ENCODE measurements at regions not wholly inside any gene's neighbourhood (a gene's known extent, or its start where the extent isn't known, plus 50 kb on each side); places are given as distances from the start of the nearest gene placed in this dataset.
"Not testable (repeated sequence)": the region's sequence is repeated elsewhere in the genome, so short reads cannot be mapped to it uniquely, and the experiment has no call there.

GRCh38 chr14:30271811-30272323 lies 287.1 kb upstream of the G2E3 start:
- DNase-seq = no peak

DNA sequence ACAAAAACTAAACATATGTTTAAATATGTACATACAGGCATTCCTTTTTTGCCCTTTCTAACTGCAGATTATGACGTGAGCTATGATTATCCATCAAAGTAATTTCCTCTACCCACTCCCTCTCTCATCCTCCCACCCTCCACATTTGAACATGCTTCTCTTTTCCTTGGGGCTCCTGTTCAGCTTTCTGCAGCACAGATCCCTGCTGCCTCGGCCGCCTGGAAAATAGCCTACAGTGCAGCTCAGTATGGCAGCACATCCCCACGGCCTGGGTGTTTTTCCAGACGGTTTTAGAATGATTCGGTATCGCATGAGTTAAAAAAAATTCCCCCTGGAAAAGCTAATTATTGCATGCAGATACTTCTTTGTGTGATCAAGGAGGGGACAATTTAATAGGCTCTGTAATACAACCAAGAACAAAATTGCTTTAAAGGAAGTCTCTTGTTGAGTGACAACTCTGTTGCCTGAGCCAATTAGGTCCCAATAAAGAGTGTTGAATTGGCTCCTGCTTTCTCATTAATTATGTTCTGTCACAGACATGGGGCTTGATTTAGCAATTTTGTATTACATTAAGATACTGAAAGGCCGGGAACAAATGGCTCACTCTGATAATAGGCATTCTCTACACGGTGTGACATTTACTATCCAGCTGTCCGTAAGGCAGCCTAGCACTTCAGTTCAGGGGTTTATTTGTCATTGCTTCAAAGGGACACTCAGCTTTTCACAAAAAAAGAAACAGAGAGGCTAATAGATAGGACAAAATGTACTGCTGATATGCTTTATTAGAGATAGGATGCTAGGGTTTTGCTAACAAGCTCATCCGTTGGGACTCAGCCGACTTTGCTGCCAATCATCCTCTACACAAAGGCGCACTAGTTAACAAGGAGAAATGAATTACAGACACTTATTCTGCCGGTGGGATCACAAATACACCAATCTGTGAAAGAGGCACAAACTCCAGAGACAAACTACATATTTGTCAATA lies 285.8 kb upstream of the G2E3 start:
- DNase-seq = no peak

GRCh38 chr14:30275604-30276003 lies 283.4 kb upstream of the G2E3 start:
- no peak for DNase-seq

DNA sequence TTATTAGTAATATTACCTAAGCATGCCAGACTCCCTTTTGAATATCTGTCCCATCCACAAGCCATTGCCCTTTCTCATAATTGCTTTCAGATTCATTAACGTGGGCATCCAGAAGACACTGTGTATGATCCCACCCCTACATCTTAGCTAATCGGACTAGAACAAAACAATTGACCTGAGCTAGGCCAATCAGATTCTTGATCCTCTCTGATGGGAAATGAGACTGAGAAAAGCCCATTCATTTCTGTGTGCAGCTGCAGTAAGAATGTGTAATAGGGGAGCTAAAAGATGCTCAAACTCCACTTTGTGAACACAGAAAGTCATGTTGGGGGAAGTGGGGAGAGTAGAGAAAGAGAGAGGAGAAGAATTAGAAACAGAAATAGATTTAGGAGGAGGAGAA lies 281.7 kb upstream of the G2E3 start:
- no peak for DNase-seq

DNA sequence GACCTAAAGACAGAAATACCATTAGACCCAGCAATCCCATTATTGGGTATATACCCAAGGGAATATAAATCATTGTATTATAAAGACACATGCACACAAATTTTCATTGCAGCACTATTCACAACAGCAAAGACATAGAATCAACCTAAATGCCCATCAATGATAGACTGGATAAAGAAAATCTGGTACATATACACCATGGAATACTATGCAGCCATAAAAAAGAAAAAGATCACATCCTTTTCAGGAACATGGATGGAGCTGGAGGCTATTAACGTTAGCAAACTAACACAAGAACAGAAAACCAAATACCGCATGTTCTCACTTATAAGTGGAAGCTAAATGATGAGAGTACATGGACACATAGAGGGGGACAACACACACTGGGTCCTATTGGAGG lies 280.1 kb upstream of the G2E3 start:
- not testable (repeated sequence) for DNase-seq

- no peak for DNase-seq
These were observed 275.0 kb upstream of the G2E3 start for GRCh38 chr14:30283822-30284446.

- DNase-seq = no peak
These were observed 274.1 kb upstream of the G2E3 start for GRCh38 chr14:30284808-30285207.

DNA sequence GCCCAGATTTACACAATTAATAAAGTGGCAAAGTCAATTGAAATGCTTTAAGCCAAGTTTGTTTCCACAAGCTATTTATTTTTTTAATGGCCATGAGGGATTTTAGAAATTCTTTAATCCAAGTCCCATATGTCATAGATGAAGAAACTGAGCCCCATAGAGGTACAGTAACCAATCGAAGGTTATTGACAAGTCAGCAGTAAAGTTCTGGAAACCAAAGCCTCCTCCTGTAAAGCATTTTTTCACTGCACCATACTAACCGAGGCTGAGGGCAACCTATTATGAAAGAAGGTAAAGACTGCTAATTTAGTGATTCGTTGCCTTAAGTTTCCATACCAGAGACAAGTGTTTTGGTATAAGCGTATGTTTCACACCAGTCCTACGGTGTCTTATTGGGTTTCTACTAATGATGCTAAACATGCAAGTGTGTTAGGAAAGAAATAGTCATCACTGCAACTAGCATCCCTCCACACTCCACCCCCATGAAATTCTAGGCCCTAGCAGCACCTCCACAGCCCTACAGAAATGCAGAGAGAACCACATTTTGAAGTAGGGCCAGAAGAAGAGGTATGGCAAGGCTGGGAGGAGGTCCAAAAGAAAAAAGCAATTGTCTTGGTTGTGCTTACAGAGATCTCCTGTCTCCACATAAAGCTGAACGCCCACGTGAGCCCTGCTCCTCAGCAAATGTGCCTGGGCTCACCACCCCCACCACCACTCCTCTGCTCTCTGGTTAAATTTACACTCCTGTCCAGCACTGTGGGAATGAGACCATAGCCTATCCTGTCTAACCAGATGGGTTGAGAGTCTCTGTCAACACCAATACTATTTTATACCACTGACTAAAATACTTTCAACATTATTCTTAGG lies 271.1 kb upstream of the G2E3 start:
- DNase-seq = no peak

GRCh38 chr14:30290001-30290400 lies 269.0 kb upstream of the G2E3 start:
- DNase-seq = no peak

GRCh38 chr14:30291216-30291615 lies 267.7 kb upstream of the G2E3 start:
- no peak for DNase-seq

- DNase-seq = no peak
These were observed 266.4 kb upstream of the G2E3 start for GRCh38 chr14:30292541-30292940.

DNA sequence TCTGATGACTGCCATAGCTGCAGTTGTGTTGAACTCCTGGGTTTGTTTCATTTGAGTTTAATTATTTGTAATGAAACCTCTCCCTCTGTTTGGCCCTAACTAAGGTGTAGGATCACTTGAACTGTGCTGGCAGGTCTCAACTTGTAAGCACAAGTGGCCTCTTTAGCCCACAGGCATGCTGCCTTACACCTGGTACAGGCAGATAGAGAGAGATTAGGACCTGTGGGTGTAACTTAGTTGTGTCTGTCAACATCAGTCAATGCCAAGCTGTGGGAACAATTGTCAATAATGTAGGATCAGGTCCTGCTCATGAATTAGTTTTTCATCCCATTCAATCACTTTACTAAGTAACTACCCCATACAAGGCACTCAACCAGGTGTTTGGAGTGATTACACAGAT lies 263.0 kb upstream of the G2E3 start:
- no peak for DNase-seq

DNA sequence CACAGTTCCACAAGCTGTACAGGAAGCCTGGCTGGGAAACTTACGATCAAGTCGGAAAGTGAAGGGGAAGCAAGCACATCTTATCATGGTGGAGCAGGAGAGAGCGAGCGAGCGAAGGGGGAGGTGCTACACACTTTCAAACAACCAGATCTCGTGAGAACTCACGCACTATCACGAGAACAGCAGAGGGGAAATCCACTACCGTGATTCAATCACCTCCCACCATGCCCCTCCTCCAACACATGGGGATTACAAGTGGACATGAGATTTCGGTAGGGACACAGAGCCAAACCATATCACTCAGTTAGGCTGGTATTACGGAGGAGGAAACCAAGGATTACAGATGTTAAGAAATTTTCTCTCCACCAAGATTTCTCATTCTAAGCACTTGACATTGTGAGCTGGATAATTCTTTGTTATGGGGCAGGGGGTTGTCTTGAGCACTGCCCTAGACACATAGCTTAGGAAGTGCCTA lies 262.0 kb upstream of the G2E3 start:
- no peak for DNase-seq

DNA sequence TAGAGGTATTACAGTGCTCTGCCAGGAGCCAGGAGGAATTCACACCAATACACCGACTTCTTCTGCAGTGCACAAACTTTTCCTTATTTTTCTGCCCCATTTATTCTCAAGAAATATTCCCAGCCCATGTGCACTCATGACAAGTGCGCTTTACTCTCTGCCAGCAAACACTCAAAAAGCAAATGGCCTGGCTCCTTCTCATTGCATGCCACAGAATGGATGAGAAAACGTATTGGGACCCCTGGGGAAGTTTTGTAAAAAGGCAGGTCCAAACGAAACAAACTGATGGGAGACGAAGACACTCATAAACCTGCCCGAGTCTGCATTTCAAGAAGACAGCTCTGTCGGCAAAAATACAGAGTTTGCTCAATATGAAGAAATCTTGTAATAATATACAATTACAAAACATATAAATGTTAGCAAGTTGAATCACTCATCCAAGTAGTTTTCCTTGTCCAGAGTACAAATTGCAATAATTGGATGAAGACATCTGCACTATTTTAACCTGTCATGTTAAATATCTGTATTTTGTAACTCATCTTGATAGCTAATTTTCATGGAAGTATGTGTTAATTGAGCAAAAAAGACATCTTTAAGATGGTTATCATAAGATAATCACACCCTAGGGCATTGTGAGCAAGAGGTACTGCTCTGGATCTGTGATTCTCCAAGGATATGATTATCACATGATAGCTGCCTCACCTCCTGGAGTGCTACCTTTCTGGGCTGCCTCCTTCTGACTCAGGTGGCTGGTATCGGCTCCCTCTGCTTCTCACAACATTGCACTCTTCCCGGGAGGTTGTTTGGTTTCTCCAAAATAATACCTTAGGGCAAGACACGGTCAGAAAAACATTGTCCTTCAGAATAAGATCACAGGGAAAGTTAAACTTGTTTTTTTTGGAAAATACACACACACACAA lies 260.8 kb upstream of the G2E3 start:
- DNase-seq = no peak

DNA sequence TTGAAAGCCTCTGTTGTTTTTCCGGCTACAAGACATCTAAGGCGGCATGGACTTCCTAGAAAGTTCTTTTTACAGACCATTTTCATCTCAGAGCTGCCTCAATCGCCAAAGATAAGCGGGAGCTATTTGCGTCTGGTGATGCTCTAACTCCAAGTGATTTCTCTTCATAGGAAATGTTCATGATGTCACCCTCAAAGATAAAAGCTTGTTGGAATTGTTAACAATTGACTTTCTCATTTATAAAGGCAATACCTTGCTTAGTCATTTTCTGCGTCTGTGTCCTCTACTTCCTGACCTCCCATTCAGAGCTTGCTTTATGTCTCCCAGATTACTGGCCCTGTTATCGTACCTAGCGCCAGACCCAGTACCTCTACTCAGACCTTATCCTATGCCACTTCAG lies 259.0 kb upstream of the G2E3 start:
- no peak for DNase-seq

DNA sequence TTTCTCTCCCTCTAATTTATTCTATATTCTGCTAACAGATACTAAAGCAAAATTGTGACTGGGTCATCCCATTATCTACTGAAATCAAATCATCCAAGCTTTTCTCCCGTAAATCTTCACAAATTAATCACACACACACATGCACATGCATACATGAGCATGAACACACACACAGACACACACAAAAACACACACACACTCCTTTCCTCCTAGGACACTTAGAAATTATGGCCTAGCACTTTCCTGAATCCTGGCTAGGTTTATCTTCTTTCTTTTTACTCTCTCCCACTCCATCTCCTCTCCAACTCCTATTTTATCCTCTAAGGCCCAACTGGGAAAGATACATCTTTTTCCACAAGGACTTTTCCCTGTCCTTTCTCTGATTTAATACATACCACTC lies 255.6 kb upstream of the G2E3 start:
- DNase-seq = no peak

GRCh38 chr14:30305346-30305745 lies 253.6 kb upstream of the G2E3 start:
- no peak for DNase-seq

- DNase-seq = no peak
These were observed 249.6 kb upstream of the G2E3 start for GRCh38 chr14:30309405-30309804.

- no peak for DNase-seq
These were observed 246.7 kb upstream of the G2E3 start for GRCh38 chr14:30312214-30312613.

DNA sequence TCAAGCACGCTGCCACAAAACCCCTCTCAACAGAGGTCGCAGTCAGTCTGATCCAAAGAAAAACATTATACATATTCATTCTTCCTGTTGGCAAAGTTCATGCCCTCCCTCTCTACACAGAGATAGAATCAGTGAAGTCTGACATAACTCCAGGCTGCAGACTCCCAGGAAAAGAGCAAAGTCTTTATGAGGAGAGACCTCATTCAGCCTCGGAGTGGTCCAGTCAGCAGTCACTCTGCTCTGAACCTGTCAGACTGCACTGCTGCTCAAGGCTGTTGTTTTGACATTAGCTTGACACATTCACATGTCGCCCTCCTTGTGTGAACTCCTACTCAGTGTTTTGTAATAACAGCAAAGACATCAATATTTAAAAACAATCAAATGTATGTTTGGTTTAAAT lies 241.2 kb upstream of the G2E3 start:
- no peak for DNase-seq

- no peak for DNase-seq
These were observed 236.1 kb upstream of the G2E3 start for GRCh38 chr14:30322819-30323218.

DNA sequence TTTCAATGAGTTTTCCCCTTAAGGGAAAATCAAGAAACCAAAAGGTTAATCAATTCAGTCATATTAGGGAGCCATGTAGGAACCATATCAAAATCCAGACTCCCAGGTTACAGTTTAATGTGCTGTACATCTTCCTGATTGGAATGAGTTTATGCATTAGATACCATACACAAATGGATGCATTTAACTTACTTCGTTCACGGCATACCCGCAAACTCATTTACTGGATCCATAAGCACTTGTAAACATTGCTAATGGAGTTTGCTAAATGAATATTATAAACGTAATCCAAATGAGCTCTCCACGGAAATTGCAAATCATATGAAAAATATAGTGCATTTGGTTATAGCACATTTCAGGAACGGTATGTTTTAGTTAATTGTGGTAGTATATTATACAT lies 228.9 kb upstream of the G2E3 start:
- DNase-seq = no peak

Measured in activated CD8-positive, alpha-beta memory T cell treated with anti-CD3 and anti-CD28 coated beads, Interleukin-2, amount 50 U/mL, for 4 hours (primary cell).